H9 (cell line): ENCODE measurements at regions not wholly inside any gene's neighbourhood (a gene's known extent, or its start where the extent isn't known, plus 50 kb on each side); places are given as distances from the start of the nearest gene placed in this dataset.

Experiments
- DNase-seq: peaks from one replicate; pipeline ENCODE4 v3.0.0-alpha.2; 2017
- H2AFZ ChIP-seq: one replicate; pipeline ENCODE4 v1.6.1; 2013; ENCODE audit warnings: mild to moderate bottlenecking, low read length, control low read depth, moderate library complexity
- H2AK5ac ChIP-seq: 2 replicates; pipeline ENCODE4 v1.6.1; 2013; ENCODE audit warnings: low read length, control low read depth, mixed read lengths; ENCODE audit not compliant: insufficient read length
- H2BK120ac ChIP-seq: one replicate; pipeline ENCODE4 v1.6.1; 2013; ENCODE audit warnings: low read depth, mild to moderate bottlenecking, low read length, control low read depth, inconsistent platforms; ENCODE audit not compliant: poor library complexity, severe bottlenecking
- H2BK12ac ChIP-seq: 2 replicates; pipeline ENCODE4 v1.6.1; 2013; ENCODE audit warnings: low read length, control low read depth, mixed read lengths, low read depth; ENCODE audit not compliant: insufficient read length
- H2BK15ac ChIP-seq: 2 replicates; pipeline ENCODE4 v1.6.1; 2013; ENCODE audit warnings: low read depth, low read length, control low read depth
- H2BK20ac ChIP-seq: one replicate; pipeline ENCODE4 v1.6.1; 2013; ENCODE audit warnings: low read depth, mild to moderate bottlenecking, low read length, control low read depth, inconsistent platforms; ENCODE audit not compliant: poor library complexity, severe bottlenecking
- H2BK5ac ChIP-seq: 2 replicates; pipeline ENCODE4 v1.6.1; 2013; ENCODE audit warnings: low read length, control low read depth, mixed read lengths; ENCODE audit not compliant: insufficient read length
- H3K14ac ChIP-seq: 2 replicates; pipeline ENCODE4 v1.6.1; 2013; ENCODE audit warnings: low read length, control low read depth; ENCODE audit not compliant: insufficient read depth
- H3K18ac ChIP-seq: 2 replicates; pipeline ENCODE4 v1.6.1; 2013; ENCODE audit warnings: low read depth, mild to moderate bottlenecking, mixed read lengths, low read length, control low read depth; ENCODE audit not compliant: insufficient read length
- H3K23ac ChIP-seq: 2 replicates; pipeline ENCODE4 v1.6.1; 2013; ENCODE audit warnings: low read length, control low read depth, mixed read lengths, low read depth; ENCODE audit not compliant: insufficient read length
- H3K23me2 ChIP-seq: 2 replicates; pipeline ENCODE4 v1.6.1; 2013; ENCODE audit warnings: low read depth, mild to moderate bottlenecking, mixed read lengths, low read length, control low read depth; ENCODE audit not compliant: insufficient read length, poor library complexity, severe bottlenecking
- H3K27ac ChIP-seq: 2 replicates; pipeline ENCODE4 v1.5.1; 2013; ENCODE audit warnings: low read length, control low read depth, mixed read lengths, low read depth; ENCODE audit not compliant: insufficient read length
- H3K27me3 ChIP-seq: 2 replicates; pipeline ENCODE4 v1.6.1; 2013; ENCODE audit warnings: low read length, control low read depth, inconsistent platforms; ENCODE audit not compliant: insufficient read depth
- H3K4ac ChIP-seq: 2 replicates; pipeline ENCODE4 v1.6.1; 2013; ENCODE audit warnings: low read depth, mild to moderate bottlenecking, control low read depth, inconsistent platforms, low read length, moderate library complexity
- H3K4me1 ChIP-seq: 2 replicates; pipeline ENCODE4 v1.6.1; 2013; ENCODE audit warnings: low read length, control low read depth, inconsistent platforms; ENCODE audit not compliant: insufficient read depth
- H3K4me2 ChIP-seq: 2 replicates; pipeline ENCODE4 v1.6.1; 2013; ENCODE audit warnings: low read length, control low read depth, mixed read lengths; ENCODE audit not compliant: insufficient read length, insufficient read depth
- H3K56ac ChIP-seq: 2 replicates; pipeline ENCODE4 v1.6.1; 2013; ENCODE audit warnings: low read depth, mild to moderate bottlenecking, mixed read lengths, low read length, control low read depth; ENCODE audit not compliant: insufficient read length
- H3K79me1 ChIP-seq: 2 replicates; pipeline ENCODE4 v1.6.1; 2013; ENCODE audit warnings: low read depth, mild to moderate bottlenecking, moderate library complexity, low read length, control low read depth, inconsistent platforms; ENCODE audit not compliant: insufficient read depth, poor library complexity, severe bottlenecking
- H3K79me2 ChIP-seq: 2 replicates; pipeline ENCODE4 v1.6.1; 2013; ENCODE audit warnings: low read length, control low read depth, inconsistent platforms; ENCODE audit not compliant: insufficient read depth
- H3K9ac ChIP-seq: 2 replicates; pipeline ENCODE4 v1.6.1; 2013; ENCODE audit warnings: low read length, control low read depth, mixed read lengths; ENCODE audit not compliant: insufficient read length; ENCODE audit errors: extremely low read depth
- H3K9me3 ChIP-seq: one replicate; pipeline ENCODE4 v1.6.1; 2013; ENCODE audit warnings: low read depth, low read length, inconsistent platforms; ENCODE audit not compliant: control insufficient read depth
- H3T11ph ChIP-seq: one replicate; pipeline ENCODE4 v1.6.1; 2013; ENCODE audit warnings: mild to moderate bottlenecking, low read length, control low read depth, inconsistent platforms
- H4K20me1 ChIP-seq: one replicate; pipeline ENCODE4 v1.6.1; 2013; ENCODE audit not compliant: control insufficient read depth, insufficient read length, insufficient read depth
- H4K5ac ChIP-seq: 2 replicates; pipeline ENCODE4 v1.6.1; 2013; ENCODE audit warnings: low read depth, mild to moderate bottlenecking, mixed read lengths, low read length, control low read depth; ENCODE audit not compliant: insufficient read length
- H4K8ac ChIP-seq: replicated peaks from 2 replicates; pipeline ENCODE4 v1.6.1; 2013; ENCODE audit warnings: low read length, control low read depth, mixed read lengths, low read depth; ENCODE audit not compliant: insufficient read length
- H4K91ac ChIP-seq: 2 replicates; pipeline ENCODE4 v1.6.1; 2013; ENCODE audit warnings: low read depth, mild to moderate bottlenecking, moderate library complexity, mixed read lengths, low read length, control low read depth; ENCODE audit not compliant: insufficient read length
- H3K27ac Mint-ChIP-seq, 3 experiments: 2 replicates in 2 of 3; 3 replicates in 1 of 3; pipeline ENCODE4 v1.8.0; 2020 to 2021; ENCODE audit warnings: mixed read lengths in 3 of 3, mild to moderate bottlenecking in 1 of 3, moderate library complexity in 1 of 3
- H3K27me3 Mint-ChIP-seq: 2 replicates; pipeline ENCODE4 v1.8.0; 2021; ENCODE audit warnings: low read depth, mild to moderate bottlenecking, moderate library complexity, mixed read lengths
- H3K36me3 Mint-ChIP-seq, 3 experiments: 2 replicates in 2 of 3; 3 replicates in 1 of 3; pipeline ENCODE4 v1.8.0; 2020 to 2021; ENCODE audit warnings: low read depth in 3 of 3, mixed read lengths in 3 of 3; ENCODE audit not compliant: insufficient read depth in 1 of 3
- H3K4me1 Mint-ChIP-seq, 2 experiments: 2 replicates each; pipeline ENCODE4 v1.8.0; 2020; ENCODE audit warnings: mixed read lengths in 2 of 2
- H3K4me3 Mint-ChIP-seq, 2 experiments: 2 replicates in 1 of 2; 3 replicates in 1 of 2; pipeline ENCODE4 v1.8.0; 2020 to 2021; ENCODE audit warnings: mild to moderate bottlenecking in 2 of 2, mixed read lengths in 2 of 2, moderate library complexity in 1 of 2
- H3K9me3 Mint-ChIP-seq, 2 experiments: 2 replicates in 1 of 2; 3 replicates in 1 of 2; pipeline ENCODE4 v1.8.0; 2020; ENCODE audit warnings: mild to moderate bottlenecking in 2 of 2, mixed read lengths in 2 of 2, moderate library complexity in 1 of 2
- WGBS: extraction: QIAGEN DNeasy Blood & Tissue Kit; methylation state at CpG from one replicate; pipeline ENCODE4 v1.1.7; 2013; ENCODE audit warnings: missing lambda C conversion rate, low lambda C conversion rate, mixed read lengths; ENCODE audit not compliant: insufficient read length; ENCODE audit errors: extremely low coverage; 5-methylcytosine and 5-hydroxymethylcytosine counted together
- TF ChIP-seq, protein P1 (sequence below): fragments of 200-600 bp; sonication (generic); conservative IDR thresholded peaks from 3 replicates; pipeline ENCODE4 v1.8.0; 2021; ENCODE audit warnings: antibody characterized with exemption, mild to moderate bottlenecking

DNA sequence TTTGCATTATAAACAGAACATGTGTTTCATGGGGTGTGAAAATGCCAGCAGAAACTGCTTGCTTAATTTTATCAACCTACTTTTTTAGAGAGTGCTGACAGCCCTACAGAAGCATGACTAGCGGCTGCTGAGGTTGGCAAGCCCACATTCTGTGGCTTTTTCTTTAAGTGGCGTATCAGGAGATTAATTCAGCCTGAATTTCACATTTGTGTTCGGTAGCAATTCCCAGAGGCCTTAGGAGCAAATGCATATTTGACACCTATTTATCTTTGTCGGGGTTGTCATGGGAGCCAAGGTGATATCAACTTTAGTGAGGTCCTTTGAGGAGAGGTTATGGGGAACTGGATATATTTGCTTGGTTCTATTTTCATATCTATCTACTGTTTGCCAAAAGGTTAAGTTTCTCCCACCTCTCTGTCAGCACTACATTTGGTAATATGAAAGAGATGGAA, 140.9 kb downstream of the KCNJ2 start:
- no peaks in the 10 kb centered on the region; a peak in 1 of 5 replicates for H3K9me3 Mint-ChIP-seq

More for the DNA sequence above, 140.9 kb downstream of the KCNJ2 start:
- no peaks in the 10 kb centered on the region for H4K20me1 ChIP-seq
- no peak overlapping the region for H2BK12ac ChIP-seq
- DNase-seq = no peak
- no peaks in the 10 kb centered on the region for H3K79me1 ChIP-seq
- H3K4me1 Mint-ChIP-seq = peaks cover 6 to 9% of the 10 kb centered on the region in 2 experiments
- H2BK5ac ChIP-seq = no peak overlapping the region
- H3K23ac ChIP-seq = no peak overlapping the region
- H2AFZ ChIP-seq = no peak overlapping the region
- WGBS = no CpG with 5 or more reads among the region's 4 CpGs
- no peaks in the 10 kb centered on the region for H3K23me2 ChIP-seq
- H3K18ac ChIP-seq = no peak overlapping the region
- no peak overlapping the region for H3K9ac ChIP-seq
- H4K8ac ChIP-seq = no peak overlapping the region
- no peak overlapping the region for H4K5ac ChIP-seq
- H2BK15ac ChIP-seq = no peak overlapping the region
- H3K27me3 Mint-ChIP-seq = no peaks in the 10 kb centered on the region
- no peaks in the 10 kb centered on the region for H3K36me3 Mint-ChIP-seq
- H3K56ac ChIP-seq = no peak overlapping the region
- no peak overlapping the region for H4K91ac ChIP-seq
- no peak overlapping the region for H3K27ac Mint-ChIP-seq
- no peaks in the 10 kb centered on the region for H3K27me3 ChIP-seq
- no peak overlapping the region for H3K4me2 ChIP-seq
- no peak overlapping the region for H2BK20ac ChIP-seq
- H3K4me1 ChIP-seq = no peaks in the 10 kb centered on the region; the same call in 1 of the 2 replicates
- H2AK5ac ChIP-seq = no peak overlapping the region
- H3K9me3 ChIP-seq = no peaks in the 10 kb centered on the region
- no peaks in the 10 kb centered on the region for H3K79me2 ChIP-seq
- TF ChIP-seq, protein P1, sequence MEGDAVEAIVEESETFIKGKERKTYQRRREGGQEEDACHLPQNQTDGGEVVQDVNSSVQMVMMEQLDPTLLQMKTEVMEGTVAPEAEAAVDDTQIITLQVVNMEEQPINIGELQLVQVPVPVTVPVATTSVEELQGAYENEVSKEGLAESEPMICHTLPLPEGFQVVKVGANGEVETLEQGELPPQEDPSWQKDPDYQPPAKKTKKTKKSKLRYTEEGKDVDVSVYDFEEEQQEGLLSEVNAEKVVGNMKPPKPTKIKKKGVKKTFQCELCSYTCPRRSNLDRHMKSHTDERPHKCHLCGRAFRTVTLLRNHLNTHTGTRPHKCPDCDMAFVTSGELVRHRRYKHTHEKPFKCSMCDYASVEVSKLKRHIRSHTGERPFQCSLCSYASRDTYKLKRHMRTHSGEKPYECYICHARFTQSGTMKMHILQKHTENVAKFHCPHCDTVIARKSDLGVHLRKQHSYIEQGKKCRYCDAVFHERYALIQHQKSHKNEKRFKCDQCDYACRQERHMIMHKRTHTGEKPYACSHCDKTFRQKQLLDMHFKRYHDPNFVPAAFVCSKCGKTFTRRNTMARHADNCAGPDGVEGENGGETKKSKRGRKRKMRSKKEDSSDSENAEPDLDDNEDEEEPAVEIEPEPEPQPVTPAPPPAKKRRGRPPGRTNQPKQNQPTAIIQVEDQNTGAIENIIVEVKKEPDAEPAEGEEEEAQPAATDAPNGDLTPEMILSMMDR = no peak
- no peak overlapping the region for H3K14ac ChIP-seq
- H3K27ac ChIP-seq = no peak overlapping the region
- H2BK120ac ChIP-seq = no peak overlapping the region
- no peak overlapping the region for H3K4ac ChIP-seq
- H3T11ph ChIP-seq = no peak overlapping the region
- no peak overlapping the region for H3K4me3 Mint-ChIP-seq
